K562 (cell line): ENCODE measurements at regions not wholly inside any gene's neighbourhood (a gene's known extent, or its start where the extent isn't known, plus 50 kb on each side); places are given as distances from the start of the nearest gene placed in this dataset.

ENCODE experiments used
- ARNT ChIP-seq, 2 experiments: fragments of 450-650 bp; IDR thresholded peaks; 2 replicates each; pipeline ENCODE4 v1.6.1; 2016; ENCODE audit warnings: mild to moderate bottlenecking in 1 of 2
- ATF3 ChIP-seq, 2 experiments: fragments of 450-650 bp in 1 of 2; sonication (generic) in 1 of 2; formaldehyde crosslinking in 1 of 2; IDR thresholded peaks in 1 of 2; conservative IDR thresholded peaks in 1 of 2; 2 replicates each; pipeline versions ENCODE4 v1.6.1 to v1.8.1; 2016 to 2023; ENCODE audit warnings: mild to moderate bottlenecking in 2 of 2, moderate library complexity in 2 of 2, inconsistent platforms in 1 of 2, missing genetic modification reagents in 1 of 2
- BACH1 ChIP-seq: fragments of 200-800 bp; sonication (Bioruptor generic); IDR thresholded peaks from 2 replicates; pipeline ENCODE4 v1.6.1; 2016; ENCODE audit warnings: missing genetic modification characterization, missing compliant biosample characterization
- BRD9 ChIP-seq: fragments of 450-650 bp; IDR thresholded peaks from 2 replicates; pipeline ENCODE4 v1.6.1; 2018; ENCODE audit warnings: low read depth; ENCODE audit not compliant: partially characterized antibody
- CBFB ChIP-seq: sonication (generic); formaldehyde crosslinking; IDR thresholded peaks from 2 replicates; pipeline ENCODE4 v1.4.0; 2020; ENCODE audit warnings: mild to moderate bottlenecking, missing genetic modification reagents
- CUX1 ChIP-seq: fragments of 200-800 bp; sonication (Bioruptor generic); IDR thresholded peaks from 2 replicates; pipeline ENCODE4 v1.6.1; 2016; ENCODE audit warnings: missing genetic modification characterization, missing compliant biosample characterization
- FOXO4 ChIP-seq: fragments of 450-650 bp; formaldehyde crosslinking; IDR thresholded peaks from 2 replicates; pipeline ENCODE4 v1.4.0; 2020; ENCODE audit warnings: mild to moderate bottlenecking, moderate library complexity
- HINFP ChIP-seq: fragments of 450-650 bp; conservative IDR thresholded peaks from 2 replicates; pipeline ENCODE4 v1.6.1; 2016; ENCODE audit warnings: missing genetic modification characterization, low read depth, mild to moderate bottlenecking, control low read depth, missing compliant biosample characterization
- HOXB6 ChIP-seq: fragments of 250-450 bp; sonication (Bioruptor Pico); IDR thresholded peaks from 2 replicates; pipeline ENCODE4 v1.5.1; 2022; ENCODE audit warnings: mild to moderate bottlenecking, borderline replicate concordance
- KLF6 ChIP-seq: fragments of 250-450 bp; sonication (Bioruptor Pico); IDR thresholded peaks from 2 replicates; pipeline ENCODE4 v1.4.0; 2020; ENCODE audit warnings: mild to moderate bottlenecking, moderate library complexity, borderline replicate concordance
- MYNN ChIP-seq, 2 experiments: sonication (generic); formaldehyde crosslinking in 1 of 2; IDR thresholded peaks; 2 replicates each; pipeline versions ENCODE4 v1.5.0 to v1.6.1; 2016 to 2020; ENCODE audit warnings: antibody characterized with exemption in 1 of 2, missing genetic modification reagents in 1 of 2
- NFE2 ChIP-seq: IDR thresholded peaks from 2 replicates; pipeline ENCODE4 v1.6.1; 2014; ENCODE audit warnings: antibody characterized with exemption, low read depth
- PHB2 ChIP-seq: fragments of 450-650 bp; IDR thresholded peaks from 2 replicates; pipeline ENCODE4 v1.6.1; 2017; ENCODE audit warnings: low read depth
- RFX1 ChIP-seq: fragments of 450-650 bp; IDR thresholded peaks from 2 replicates; pipeline ENCODE4 v1.6.1; 2016; ENCODE audit warnings: mild to moderate bottlenecking, moderate library complexity
- SMARCE1 ChIP-seq: fragments of 450-650 bp; IDR thresholded peaks from 2 replicates; pipeline ENCODE4 v1.7.1; 2016; ENCODE audit warnings: mild to moderate bottlenecking
- SNIP1 ChIP-seq: fragments of 450-650 bp; IDR thresholded peaks from 2 replicates; pipeline ENCODE4 v1.7.1; 2017; ENCODE audit warnings: low read depth, mild to moderate bottlenecking
- SPI1 ChIP-seq: IDR thresholded peaks from 2 replicates; pipeline ENCODE4 v1.6.1; 2011; ENCODE audit warnings: low read depth, low read length, control low read depth, borderline replicate concordance
- XRCC4 ChIP-seq: IDR thresholded peaks from one replicate; pipeline ENCODE4 v1.6.1; 2011; ENCODE audit not compliant: insufficient read depth, insufficient read length; ENCODE audit errors: extremely low read depth
- ZZZ3 ChIP-seq: fragments of 450-650 bp; IDR thresholded peaks from 2 replicates; pipeline ENCODE4 v1.6.1; 2016; ENCODE audit warnings: antibody characterized with exemption, mild to moderate bottlenecking, moderate library complexity

- TF ChIP-seq MYNN (IDR thresholded peaks at IDR 0.05) (peak; percentile 77; the same call in 1 of the 2 replicates), MYNN (CRISPR knock-in tag; IDR thresholded peaks at IDR 0.05) (no peak), NFE2 (peak; percentile 7; the same call in 1 of the 2 replicates), XRCC4 (no peak), ZZZ3 (no peak), SMARCE1 (peak; percentile 89), ARNT (IDR thresholded peaks at IDR 0.05) (peak in 1 of 2 experiments; percentile 77; a peak in 1 of 4 replicates), HINFP (tag) (no peak), HOXB6 (CRISPR knock-in tag) (no peak), FOXO4 (CRISPR knock-in tag) (no peak), BRD9 (no peak), BACH1 (tag) (no peak), ATF3 (IDR thresholded peaks at IDR 0.05) (peak; percentile 45; the same call in 1 of the 2 replicates), ATF3 (CRISPR knock-in tag; conservative IDR thresholded peaks at IDR 0.05) (no peak), CUX1 (CRISPR knock-in tag) (no peak), SNIP1 (no peak), CBFB (CRISPR knock-in tag) (no peak), PHB2 (peak; percentile 72), RFX1 (no peak), SPI1 (no peak), KLF6 (CRISPR knock-in tag) (no peak)
These were observed 54.6 kb upstream of the RWDD3 start (continued) for GRCh38 chr1:95179205-95179986.
